GM20431 (cell line): ENCODE measurements at regions not wholly inside any gene's neighbourhood (a gene's known extent, or its start where the extent isn't known, plus 50 kb on each side); places are given as distances from the start of the nearest gene placed in this dataset.
"Not testable (repeated sequence)": the region's sequence is repeated elsewhere in the genome, so short reads cannot be mapped to it uniquely, and the experiment has no call there.

Experiments
- in situ Hi-C: fragments of 300-500 bp; cut with MseI, MboI; formaldehyde crosslinking; loops from one replicate; pipeline ENCODE4 v1.15.0; 2020; ENCODE audit warnings: low sequenced_read_pairs; ENCODE audit not compliant: unreplicated experiment

DNA sequence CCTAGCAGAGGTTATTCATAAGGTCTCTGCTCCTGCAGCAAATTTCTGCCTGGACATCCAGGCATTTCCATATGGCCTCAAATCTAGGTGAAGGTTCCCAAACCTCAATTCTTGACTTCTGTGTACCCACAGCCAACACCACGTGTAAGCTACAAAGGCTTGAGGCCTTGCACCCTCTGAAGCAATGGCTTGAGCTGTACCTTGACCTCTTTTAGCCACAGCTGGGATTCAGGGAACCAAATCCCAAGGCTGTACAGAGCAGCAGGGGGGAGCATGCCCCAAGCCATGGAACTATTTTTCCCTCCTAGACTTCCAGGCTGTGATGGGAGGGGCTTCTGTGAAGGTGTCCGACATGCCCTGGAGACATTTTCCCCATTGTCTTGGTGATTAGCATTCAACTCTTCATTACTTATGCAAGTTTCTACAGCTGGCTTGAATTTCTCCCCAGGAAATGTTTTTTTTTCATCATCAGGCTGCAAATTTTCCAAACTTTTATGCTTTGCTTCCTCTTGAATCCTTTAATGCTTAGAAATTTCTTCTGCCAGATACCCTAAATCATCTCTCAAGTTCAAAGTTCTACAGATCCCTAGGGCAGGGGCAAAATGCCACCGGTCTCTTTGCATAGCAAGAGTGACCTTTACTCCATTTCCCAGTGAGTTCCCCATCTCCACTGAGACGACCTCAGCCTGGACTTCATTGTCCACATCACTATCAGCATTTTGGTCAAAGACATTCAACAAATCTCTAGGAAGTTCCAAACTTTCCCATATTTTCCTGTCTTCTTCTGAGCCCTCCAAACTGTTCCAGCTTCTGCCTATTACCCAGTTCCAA lies 1148.9 kb downstream of the SORCS1 start:
- in situ Hi-C loops: not testable (repeated sequence)

- in situ Hi-C loops: no loop called here
These were observed 1153.3 kb downstream of the SORCS1 start for GRCh38 chr10:106011250-106011649.

DNA sequence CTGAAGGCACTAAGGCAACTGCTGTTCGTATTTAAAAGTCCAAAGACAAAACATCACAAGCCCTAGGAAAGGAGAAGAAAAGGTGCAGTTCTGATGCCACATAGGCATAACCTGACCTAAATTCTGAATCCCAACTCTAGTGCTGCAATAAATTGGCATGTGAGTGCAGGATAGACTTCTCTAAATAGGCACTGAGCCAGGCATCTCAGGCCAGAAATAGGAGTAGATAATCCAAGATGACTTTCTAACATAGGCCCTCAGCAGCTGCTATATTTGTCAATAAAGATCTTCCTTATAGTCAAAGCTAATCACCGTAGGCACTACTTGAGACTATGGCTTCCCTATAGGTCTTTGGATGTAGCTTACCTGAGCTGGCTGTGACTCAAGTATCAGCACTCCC lies 1163.8 kb downstream of the SORCS1 start:
- in situ Hi-C loops: no loop called here

- in situ Hi-C loops: no loop called here
These were observed 1170.9 kb downstream of the SORCS1 start for GRCh38 chr10:105993609-105994008.

DNA sequence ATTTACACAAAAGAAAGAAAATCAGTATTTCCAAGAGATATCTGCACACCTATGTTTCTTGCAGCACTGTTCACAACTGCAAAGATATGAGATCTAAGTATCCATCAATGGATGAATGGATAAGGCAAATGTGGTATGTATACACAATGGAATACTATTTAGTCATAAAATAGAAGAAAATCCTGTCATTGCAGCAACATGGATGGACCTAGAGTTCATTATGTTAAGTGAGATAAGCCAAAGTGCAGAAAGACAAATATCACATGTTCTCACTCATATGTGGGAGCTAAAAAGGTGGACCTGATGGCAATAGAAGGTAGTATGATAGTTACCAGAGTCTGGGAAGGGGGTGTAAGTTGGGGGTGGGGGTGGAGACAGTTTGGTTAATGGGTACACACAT lies 1171.6 kb downstream of the SORCS1 start:
- in situ Hi-C loops: no loop called here

GRCh38 chr10:105990529-105990928 lies 1174.0 kb downstream of the SORCS1 start:
- in situ Hi-C loops: no loop called here

GRCh38 chr10:105989995-105990394 lies 1174.5 kb downstream of the SORCS1 start:
- in situ Hi-C loops: no loop called here

DNA sequence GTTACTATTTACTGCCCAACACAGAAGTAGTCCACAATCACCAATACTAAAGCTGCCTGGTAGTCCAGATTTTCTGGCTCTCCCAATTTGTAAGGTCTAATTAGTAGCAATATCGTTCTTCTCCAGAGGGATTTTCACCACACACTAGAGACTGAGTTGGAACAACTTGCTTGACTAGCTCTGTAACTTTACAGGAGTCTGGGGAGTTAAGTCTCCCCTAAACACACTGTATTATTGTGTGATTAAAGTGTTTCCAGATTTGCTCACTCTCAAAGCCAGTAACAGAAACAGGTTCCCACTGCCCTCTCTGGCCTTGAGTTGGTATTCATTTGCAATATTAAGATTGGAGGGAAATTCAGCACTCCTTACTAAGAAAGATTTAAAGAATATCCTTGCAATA lies 1175.7 kb downstream of the SORCS1 start:
- in situ Hi-C loops: no loop called here

DNA sequence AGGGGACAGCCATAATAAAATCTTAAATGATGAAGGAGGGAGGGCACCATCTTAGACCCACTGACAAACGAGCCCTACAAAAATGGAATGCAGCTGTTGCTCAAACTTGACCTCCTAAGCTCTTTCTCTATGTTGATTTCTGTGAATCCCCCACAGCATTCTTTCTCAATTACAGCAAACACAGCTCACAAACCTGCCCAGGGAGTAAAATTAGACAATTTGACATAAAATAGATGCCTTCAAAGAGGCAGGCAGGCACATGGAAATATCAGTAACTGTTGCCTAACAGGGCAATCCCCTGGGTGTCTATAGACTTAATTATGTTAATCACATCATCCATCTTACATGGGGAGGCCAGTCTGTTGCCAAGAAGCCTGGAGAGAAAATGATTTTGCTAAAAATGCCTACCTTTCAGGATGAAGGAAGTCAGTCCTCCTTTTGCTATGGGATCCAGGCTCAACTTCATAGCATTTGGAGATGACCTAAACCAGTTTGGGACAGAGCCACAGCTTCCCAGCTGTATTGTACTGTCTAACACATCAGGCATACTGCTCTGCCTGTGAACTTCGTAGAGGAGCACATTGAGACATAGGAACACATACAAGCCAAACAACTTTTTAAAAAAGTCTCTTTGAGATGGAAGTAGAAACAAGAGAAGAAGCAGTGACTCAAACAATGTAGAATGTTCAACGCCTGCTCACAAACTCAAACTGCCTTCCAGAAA lies 1177.4 kb downstream of the SORCS1 start:
- in situ Hi-C loops: no loop called here

- in situ Hi-C loops: no loop called here
These were observed 1178.0 kb downstream of the SORCS1 start for GRCh38 chr10:105986486-105986885.

DNA sequence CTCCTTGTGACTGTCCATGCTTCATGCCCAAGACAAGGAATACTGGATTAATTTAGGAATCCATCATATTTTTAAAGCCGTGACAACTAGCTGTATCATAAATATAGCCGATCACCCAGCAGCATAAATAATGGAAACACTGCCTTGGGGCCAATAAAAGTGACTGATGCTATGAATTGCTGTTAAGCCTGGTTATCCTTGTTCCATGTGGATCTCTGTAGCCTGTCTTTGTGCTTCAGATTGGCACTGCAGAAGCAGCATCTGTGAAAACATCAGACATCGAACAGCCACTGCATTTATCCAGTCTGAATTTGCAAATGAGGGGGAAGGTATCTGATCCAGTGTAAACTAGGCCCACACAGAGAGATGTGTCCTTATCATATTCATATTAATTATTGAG lies 1181.8 kb downstream of the SORCS1 start:
- in situ Hi-C loops: no loop called here

GRCh38 chr10:105981679-105982078 lies 1182.8 kb downstream of the SORCS1 start:
- in situ Hi-C loops: no loop called here

DNA sequence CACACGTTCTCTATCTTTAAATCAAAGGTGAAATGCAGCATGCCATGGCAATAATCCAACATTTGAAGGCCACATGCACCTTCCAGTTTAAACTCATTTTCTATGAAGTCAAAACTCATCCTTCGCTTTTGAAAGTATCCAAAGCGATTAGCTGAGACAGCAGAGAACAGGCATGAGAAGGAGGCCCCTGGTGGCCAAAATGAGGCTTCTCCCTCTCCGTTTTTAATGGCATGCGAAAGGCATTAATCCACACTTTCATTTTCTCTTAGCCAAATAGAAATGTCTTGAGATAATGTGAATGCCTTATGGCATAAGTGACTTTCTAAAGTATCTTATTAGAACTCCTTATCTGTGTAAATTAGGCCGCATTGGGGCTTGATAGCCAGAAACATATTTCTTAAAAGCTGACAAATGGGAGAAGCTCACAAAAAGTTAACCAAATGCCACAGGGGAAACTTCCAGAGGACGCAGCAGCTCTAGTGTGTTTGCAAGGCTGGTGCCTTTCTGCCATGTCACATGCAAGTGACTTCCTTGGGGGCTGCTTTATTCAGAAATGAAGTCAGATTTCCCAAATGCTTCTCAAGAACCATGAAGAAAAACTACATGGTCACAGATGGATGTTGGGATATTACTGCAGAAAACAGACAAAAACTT lies 1189.6 kb downstream of the SORCS1 start:
- in situ Hi-C loops: no loop called here

DNA sequence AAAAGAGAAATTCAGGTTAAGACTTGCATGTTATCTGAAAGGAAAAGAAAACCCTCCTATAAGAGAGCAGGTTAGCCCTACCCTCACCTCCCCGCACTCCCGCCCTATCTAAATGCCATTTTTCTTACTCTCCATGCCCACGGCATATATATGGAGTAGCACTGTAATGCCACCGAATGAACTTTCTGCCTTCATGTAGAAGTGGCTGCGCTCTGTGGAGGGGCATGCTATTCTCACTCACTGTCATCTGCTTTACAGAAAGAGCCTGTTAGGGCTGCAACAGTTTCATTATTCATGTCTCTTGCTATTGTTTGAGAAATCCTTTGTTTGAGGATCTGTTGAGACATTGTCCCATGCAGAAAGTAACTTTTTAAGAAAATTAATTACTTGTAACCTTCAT lies 1190.6 kb downstream of the SORCS1 start:
- in situ Hi-C loops: no loop called here

DNA sequence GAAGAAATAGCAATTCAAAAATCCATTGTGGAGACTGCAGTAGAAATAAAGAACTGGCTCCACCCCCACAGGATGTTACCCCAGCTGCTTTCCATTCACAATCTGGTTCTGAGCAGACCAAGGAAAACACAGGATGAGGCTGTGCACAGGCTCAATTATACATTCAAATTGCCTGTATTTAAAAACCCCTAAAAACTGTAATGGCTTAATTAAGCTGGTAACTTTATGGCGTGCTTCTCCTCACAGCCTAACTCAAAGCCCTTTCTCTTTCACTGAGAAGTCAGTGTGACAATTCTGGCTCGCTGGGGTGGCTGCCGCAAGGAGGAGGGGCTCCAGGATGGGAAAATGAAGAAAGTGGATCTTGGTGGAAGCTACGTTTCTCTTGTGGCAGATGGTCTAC lies 1191.1 kb downstream of the SORCS1 start:
- in situ Hi-C loops: no loop called here

GRCh38 chr10:105971460-105971859 lies 1193.0 kb downstream of the SORCS1 start:
- in situ Hi-C loops: no loop called here

- in situ Hi-C loops: no loop called here
These were observed 1194.6 kb downstream of the SORCS1 start for GRCh38 chr10:105969884-105970377.

GRCh38 chr10:105968666-105969065 lies 1195.8 kb downstream of the SORCS1 start:
- in situ Hi-C loops: no loop called here

DNA sequence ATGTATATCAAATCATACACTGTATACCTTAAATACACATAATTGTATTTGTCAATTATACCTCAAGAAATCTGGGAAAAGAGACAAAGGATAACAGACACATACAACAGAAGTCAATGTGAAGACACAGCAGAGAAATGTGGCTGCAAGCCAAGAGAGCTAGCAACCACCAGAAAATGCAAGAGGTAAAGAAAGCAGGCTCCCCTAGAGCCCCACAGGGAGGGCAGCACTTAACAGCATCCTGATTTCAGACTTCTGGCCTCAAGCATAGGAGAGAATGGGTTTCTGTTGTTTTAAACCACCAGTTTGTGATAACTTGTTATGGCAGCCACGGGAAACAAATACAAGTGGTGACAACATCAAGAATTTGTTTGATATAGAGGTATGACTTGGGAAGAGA lies 1197.2 kb downstream of the SORCS1 start:
- in situ Hi-C loops: no loop called here

GRCh38 chr10:105965141-105965540 lies 1199.4 kb downstream of the SORCS1 start:
- in situ Hi-C loops: no loop called here

DNA sequence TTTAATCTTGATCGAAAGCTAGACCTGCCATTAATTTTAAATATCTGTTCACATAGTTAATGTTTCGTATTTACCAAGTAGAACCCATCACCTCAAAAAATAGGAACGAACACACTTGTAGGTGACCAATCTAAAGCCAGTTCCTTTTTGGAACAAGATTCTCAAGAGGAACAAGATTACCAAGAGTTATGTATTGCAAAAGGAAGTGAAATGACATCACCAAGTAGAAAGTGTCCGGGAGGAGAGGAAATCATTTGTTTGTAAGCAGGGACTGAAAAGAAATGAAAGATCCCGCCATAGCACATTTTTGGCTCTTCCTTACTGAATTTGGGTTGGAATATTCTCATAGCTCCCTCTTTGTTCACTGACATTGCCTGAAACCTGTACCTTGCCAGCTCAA lies 1200.5 kb downstream of the SORCS1 start:
- in situ Hi-C loops: no loop called here
